SK-N-MC (cell line): ENCODE measurements at regions not wholly inside any gene's neighbourhood (a gene's known extent, or its start where the extent isn't known, plus 50 kb on each side); places are given as distances from the start of the nearest gene placed in this dataset.

ENCODE experiments used
- DNase-seq: peaks from one replicate; pipeline ENCODE4 v3.0.0-alpha.2; 2011; ENCODE audit warnings: low read depth, low spot score
- H3K27ac ChIP-seq: fragments of 200-600 bp; sonication (generic); 2 replicates; pipeline ENCODE4 v1.5.1; 2016; ENCODE audit warnings: mixed run types
- H3K36me3 ChIP-seq: fragments of 200-600 bp; sonication (generic); 2 replicates; pipeline ENCODE4 v1.6.1; 2017; ENCODE audit warnings: antibody characterized with exemption, low read length, mixed read lengths; ENCODE audit not compliant: insufficient read depth
- H3K4me3 ChIP-seq: fragments of 200-600 bp; sonication (generic); 2 replicates; pipeline ENCODE4 v1.5.1; 2016
- H3K9ac ChIP-seq: fragments of 200-600 bp; sonication (generic); 2 replicates; pipeline ENCODE4 v1.8.0; 2017; ENCODE audit warnings: mixed run types, mixed read lengths; ENCODE audit not compliant: insufficient read length
- H3K9me3 ChIP-seq: fragments of 200-600 bp; sonication (generic); 2 replicates; pipeline ENCODE4 v1.6.1; 2017; ENCODE audit warnings: low read depth, mild to moderate bottlenecking, antibody characterized with exemption, low read length, moderate library complexity, mixed read lengths
- EZH2 ChIP-seq: fragments of 200-600 bp; sonication (generic); IDR thresholded peaks from one replicate; pipeline ENCODE4 v1.6.1; 2017; ENCODE audit warnings: antibody characterized with exemption
- FOXP2 ChIP-seq: optimal IDR thresholded peaks from 2 replicates; pipeline ENCODE3; 2011; ENCODE audit warnings: mild to moderate bottlenecking, moderate library complexity; ENCODE audit not compliant: insufficient read depth; ENCODE audit errors: extremely low read length, control extremely low read depth
- POLR2AphosphoS5 ChIP-seq: IDR thresholded peaks from 2 replicates; pipeline ENCODE4 v1.6.1; 2012; ENCODE audit warnings: mild to moderate bottlenecking, low read depth, low read length, borderline replicate concordance

GRCh38 chr5:125205601-125206225, 459.3 kb upstream of the ZNF608 start:
- Histone ChIP-seq H3K4me3 (no peak overlapping the region), H3K9ac (no peak overlapping the region), H3K9me3 (no peaks in the 10 kb centered on the region), H3K36me3 (no peaks in the 10 kb centered on the region), H3K27ac (no peak overlapping the region)
- no peak for DNase-seq
- TF ChIP-seq EZH2 (no peak), FOXP2 (no peak)

- Histone ChIP-seq H3K9ac (no peak overlapping the region), H3K9me3 (no peaks in the 10 kb centered on the region), H3K4me3 (no peak overlapping the region), H3K27ac (no peak overlapping the region), H3K36me3 (no peaks in the 10 kb centered on the region)
- DNase-seq, result no peak
- TF ChIP-seq POLR2AphosphoS5 (no peak), FOXP2 (no peak), EZH2 (no peak)
These were observed 461.4 kb upstream of the ZNF608 start for GRCh38 chr5:125207856-125208255.

GRCh38 chr5:125209650-125210049, 463.2 kb upstream of the ZNF608 start:
- no peaks in the 10 kb centered on the region for H3K9me3 ChIP-seq
- no peak for TF ChIP-seq FOXP2
- no peak for TF ChIP-seq POLR2AphosphoS5
- TF ChIP-seq EZH2, result no peak
- no peak overlapping the region for H3K4me3 ChIP-seq
- no peak for DNase-seq
- H3K36me3 ChIP-seq, result no peaks in the 10 kb centered on the region
- H3K27ac ChIP-seq, result no peak overlapping the region
- H3K9ac ChIP-seq, result no peak overlapping the region

- Histone ChIP-seq H3K36me3 (no peaks in the 10 kb centered on the region), H3K27ac (no peak overlapping the region), H3K4me3 (no peak overlapping the region), H3K9ac (no peak overlapping the region), H3K9me3 (no peaks in the 10 kb centered on the region)
- DNase-seq, result no peak
- TF ChIP-seq FOXP2, result no peak
- TF ChIP-seq EZH2, result no peak
- no peak for TF ChIP-seq POLR2AphosphoS5
These were observed 464.0 kb upstream of the ZNF608 start for GRCh38 chr5:125210242-125210947.

GRCh38 chr5:125214080-125214479, 467.6 kb upstream of the ZNF608 start:
- TF ChIP-seq POLR2AphosphoS5 (no peak), FOXP2 (no peak), EZH2 (no peak)
- H3K9me3 ChIP-seq, result no peaks in the 10 kb centered on the region
- no peaks in the 10 kb centered on the region for H3K36me3 ChIP-seq
- no peak for DNase-seq
- no peak overlapping the region for H3K9ac ChIP-seq
- H3K27ac ChIP-seq, result no peak overlapping the region
- no peak overlapping the region for H3K4me3 ChIP-seq

- TF ChIP-seq FOXP2 (no peak), EZH2 (no peak), POLR2AphosphoS5 (no peak)
- Histone ChIP-seq H3K9ac (no peak overlapping the region), H3K27ac (no peak overlapping the region), H3K4me3 (no peak overlapping the region), H3K9me3 (no peaks in the 10 kb centered on the region), H3K36me3 (no peaks in the 10 kb centered on the region)
- no peak for DNase-seq
These were observed 469.2 kb upstream of the ZNF608 start for GRCh38 chr5:125215593-125215992.

GRCh38 chr5:125219710-125220109, 473.3 kb upstream of the ZNF608 start:
- no peak for TF ChIP-seq EZH2
- no peak for TF ChIP-seq POLR2AphosphoS5
- no peak for TF ChIP-seq FOXP2
- Histone ChIP-seq H3K9me3 (no peaks in the 10 kb centered on the region), H3K27ac (no peak overlapping the region), H3K9ac (no peak overlapping the region), H3K36me3 (no peaks in the 10 kb centered on the region), H3K4me3 (no peak overlapping the region)
- DNase-seq, result no peak

GRCh38 chr5:125220284-125220683, 473.8 kb upstream of the ZNF608 start:
- Histone ChIP-seq H3K27ac (no peak overlapping the region), H3K36me3 (no peaks in the 10 kb centered on the region)

GRCh38 chr5:125222597-125223240, 476.3 kb upstream of the ZNF608 start:
- Histone ChIP-seq H3K36me3 (no peaks in the 10 kb centered on the region), H3K27ac (no peak overlapping the region), H3K9ac (no peak overlapping the region), H3K9me3 (no peaks in the 10 kb centered on the region), H3K4me3 (no peak overlapping the region)
- no peak for TF ChIP-seq FOXP2
- no peak for TF ChIP-seq POLR2AphosphoS5
- no peak for TF ChIP-seq EZH2
- DNase-seq, result no peak

More at GRCh38 chr5:125220284-125220683, 473.8 kb upstream of the ZNF608 start:
- no peak overlapping the region for H3K9ac ChIP-seq
- TF ChIP-seq EZH2, result no peak
- no peak for TF ChIP-seq POLR2AphosphoS5
- no peak for TF ChIP-seq FOXP2
- DNase-seq, result no peak
- no peak overlapping the region for H3K4me3 ChIP-seq
- no peaks in the 10 kb centered on the region for H3K9me3 ChIP-seq
